Activated naive CD4-positive, alpha-beta T cell treated with anti-CD3 and anti-CD28 coated beads for 36 hours (primary cell): ENCODE measurements at regions not wholly inside any gene's neighbourhood (a gene's known extent, or its start where the extent isn't known, plus 50 kb on each side); places are given as distances from the start of the nearest gene placed in this dataset.

Source experiments
- CTCF ChIA-PET: fragments of 350-600 bp; sonication (Branson Sonifier 250); formaldehyde crosslinking; loops from one replicate; lab custom pipeline; 2021; ENCODE audit warnings: antibody characterized with exemption; lab: Charles Lee
- DNase-seq: peaks from one replicate; pipeline ENCODE4 v3.0.0-alpha.2; 2020
- H3K27ac Mint-ChIP-seq: one replicate; pipeline ENCODE4 v1.8.0; 2021; ENCODE audit warnings: mild to moderate bottlenecking, mixed read lengths
- H3K27me3 Mint-ChIP-seq: one replicate; pipeline ENCODE4 v1.8.0; 2021; ENCODE audit warnings: low read depth, mixed read lengths
- H3K36me3 Mint-ChIP-seq: one replicate; pipeline ENCODE4 v1.8.0; 2021; ENCODE audit warnings: low read depth, mixed read lengths
- H3K4me1 Mint-ChIP-seq: one replicate; pipeline ENCODE4 v1.8.0; 2021; ENCODE audit warnings: low read depth, mixed read lengths
- H3K4me3 Mint-ChIP-seq: one replicate; pipeline ENCODE4 v1.8.0; 2021; ENCODE audit warnings: mild to moderate bottlenecking, moderate library complexity, mixed read lengths
- H3K9me3 Mint-ChIP-seq: one replicate; pipeline ENCODE4 v1.8.0; 2021; ENCODE audit warnings: mixed read lengths
- intact Hi-C: fragments of 100-400 bp; cut with micrococcal nuclease; formaldehyde crosslinking; loops from one replicate; pipeline ENCODE4 v1.15.1; 2023

GRCh38 chr7:22569586-22570321 lies 69.8 kb upstream of the STEAP1B start:
- no peaks in the 10 kb centered on the region for H3K36me3 Mint-ChIP-seq
- DNase-seq = peak; percentile 49
- CTCF ChIA-PET = interaction anchor here (0.7 to 2.0 kb wide), 3 partner anchors 10 to 156 kb away, joined by 4 to 10 read pairs (median 4); partner anchors contain the start of gene IL6
- H3K4me1 Mint-ChIP-seq = peaks cover 21% of the 10 kb centered on the region
- H3K9me3 Mint-ChIP-seq = no peaks in the 10 kb centered on the region
- H3K27ac Mint-ChIP-seq = no peak overlapping the region
- H3K27me3 Mint-ChIP-seq = peaks cover 33% of the 10 kb centered on the region
- intact Hi-C loops = no loop called here
- no peak overlapping the region for H3K4me3 Mint-ChIP-seq

- intact Hi-C loops = no loop called here
- Mint-ChIP-seq H3K36me3 (no peaks in the 10 kb centered on the region), H3K4me3 (no peak overlapping the region), H3K27ac (no peak overlapping the region), H3K9me3 (no peaks in the 10 kb centered on the region), H3K27me3 (peaks cover 32% of the 10 kb centered on the region), H3K4me1 (peaks cover 45% of the 10 kb centered on the region)
- CTCF ChIA-PET = interaction anchor here (0.6 kb wide), 1 partner anchor 821 kb away, joined by 3 read pairs; no protein-coding TSS in a partner anchor
- no peak for DNase-seq
Measured at GRCh38 chr7:22566592-22566991, 66.6 kb upstream of the STEAP1B start.

- Mint-ChIP-seq H3K4me3 (no peak overlapping the region), H3K4me1 (peaks cover 45% of the 10 kb centered on the region), H3K36me3 (no peaks in the 10 kb centered on the region), H3K27ac (no peak overlapping the region), H3K27me3 (peaks cover 31% of the 10 kb centered on the region), H3K9me3 (no peaks in the 10 kb centered on the region)
- intact Hi-C loops = no loop called here
- CTCF ChIA-PET = interaction anchor here (0.6 to 9.4 kb wide), 2 partner anchors 159 to 820 kb away, joined by 3 to 331 read pairs; partner anchors contain the start of gene IL6
- no peak for DNase-seq
Measured at GRCh38 chr7:22566176-22566575, 66.2 kb upstream of the STEAP1B start.

- Mint-ChIP-seq H3K36me3 (no peaks in the 10 kb centered on the region), H3K4me1 (peaks cover 45% of the 10 kb centered on the region), H3K27ac (no peak overlapping the region), H3K4me3 (no peak overlapping the region), H3K9me3 (no peaks in the 10 kb centered on the region), H3K27me3 (peaks cover 29% of the 10 kb centered on the region)
- CTCF ChIA-PET = interaction anchor here (0.6 to 9.4 kb wide), 3 partner anchors 69 to 218 kb away, joined by 3 to 331 read pairs (median 91); partner anchors contain the start of gene IL6
- intact Hi-C loops = loop anchor here (2.0 kb wide), 1 partner anchor 21 kb away; no protein-coding TSS in a partner anchor
- DNase-seq = no peak
Measured at GRCh38 chr7:22565315-22565811, 65.4 kb upstream of the STEAP1B start.

GRCh38 chr7:22564511-22565045 lies 64.6 kb upstream of the STEAP1B start:
- CTCF ChIA-PET = interaction anchor here (0.6 to 9.4 kb wide), 6 partner anchors 9 to 219 kb away, joined by 3 to 331 read pairs (median 4); partner anchors contain the start of gene IL6
- Mint-ChIP-seq H3K4me3 (no peak overlapping the region), H3K27ac (peak overlapping the region; percentile 50), H3K9me3 (no peaks in the 10 kb centered on the region), H3K36me3 (no peaks in the 10 kb centered on the region), H3K27me3 (peaks cover 25% of the 10 kb centered on the region), H3K4me1 (peaks cover 42% of the 10 kb centered on the region)
- intact Hi-C loops = loop anchor here (1.0 to 5.0 kb wide), 5 partner anchors 22 to 450 kb away; partner anchors contain the start of gene HYCC1
- peak; percentile 15 for DNase-seq

- H3K27ac Mint-ChIP-seq = peak overlapping the region; percentile 31
- CTCF ChIA-PET = interaction anchor here (0.7 to 9.4 kb wide), 9 partner anchors 9 to 521 kb away, joined by 3 to 331 read pairs (median 4); partner anchors contain the start of gene IL6
- H3K4me3 Mint-ChIP-seq = peak overlapping the region; percentile 32
- no peaks in the 10 kb centered on the region for H3K36me3 Mint-ChIP-seq
- peaks cover 42% of the 10 kb centered on the region for H3K4me1 Mint-ChIP-seq
- peak; percentile 68 for DNase-seq
- peaks cover 24% of the 10 kb centered on the region for H3K27me3 Mint-ChIP-seq
- intact Hi-C loops = loop anchor here (1.0 to 5.0 kb wide), 7 partner anchors 23 to 451 kb away; partner anchors contain the start of gene HYCC1
- H3K9me3 Mint-ChIP-seq = no peaks in the 10 kb centered on the region
Measured at GRCh38 chr7:22563621-22564241, 63.7 kb upstream of the STEAP1B start.

GRCh38 chr7:22563032-22563501 lies 63.1 kb upstream of the STEAP1B start:
- H3K9me3 Mint-ChIP-seq = no peaks in the 10 kb centered on the region
- H3K27me3 Mint-ChIP-seq = peaks cover 17% of the 10 kb centered on the region
- H3K4me3 Mint-ChIP-seq = peak overlapping the region; percentile 7
- intact Hi-C loops = loop anchor here (1.0 to 5.0 kb wide), 3 partner anchors 77 to 291 kb away; no protein-coding TSS in a partner anchor
- no peak overlapping the region for H3K27ac Mint-ChIP-seq
- CTCF ChIA-PET = interaction anchor here (1.1 to 9.4 kb wide), 7 partner anchors 25 to 221 kb away, joined by 3 to 331 read pairs (median 4); partner anchors contain the start of gene IL6
- H3K36me3 Mint-ChIP-seq = no peaks in the 10 kb centered on the region
- H3K4me1 Mint-ChIP-seq = peaks cover 42% of the 10 kb centered on the region
- DNase-seq = peak; percentile 38

GRCh38 chr7:22561895-22562593 lies 62.1 kb upstream of the STEAP1B start:
- no peak overlapping the region for H3K4me3 Mint-ChIP-seq
- H3K27me3 Mint-ChIP-seq = peaks cover 12% of the 10 kb centered on the region
- no peak overlapping the region for H3K27ac Mint-ChIP-seq

GRCh38 chr7:22561321-22561811 lies 61.4 kb upstream of the STEAP1B start:
- Mint-ChIP-seq H3K27me3 (peaks cover 12% of the 10 kb centered on the region), H3K4me3 (no peak overlapping the region), H3K9me3 (no peaks in the 10 kb centered on the region), H3K36me3 (no peaks in the 10 kb centered on the region), H3K4me1 (peaks cover 42% of the 10 kb centered on the region), H3K27ac (no peak overlapping the region)
- CTCF ChIA-PET = interaction anchor here (0.7 to 9.4 kb wide), 17 partner anchors 10 to 496 kb away, joined by 3 to 331 read pairs (median 4); partner anchors contain the start of genes IL6 and TOMM7
- intact Hi-C loops = loop anchor here (5.0 kb wide), 1 partner anchor 116 kb away; no protein-coding TSS in a partner anchor
- no peak for DNase-seq

More at GRCh38 chr7:22561895-22562593, 62.1 kb upstream of the STEAP1B start:
- Mint-ChIP-seq H3K36me3 (no peaks in the 10 kb centered on the region), H3K9me3 (no peaks in the 10 kb centered on the region), H3K4me1 (peaks cover 42% of the 10 kb centered on the region)
- CTCF ChIA-PET = interaction anchor here (1.2 to 9.4 kb wide), 10 partner anchors 9 to 493 kb away, joined by 3 to 331 read pairs (median 4); partner anchors contain the start of gene IL6
- DNase-seq = peak; percentile 27
- intact Hi-C loops = loop anchor here (5.0 kb wide), 1 partner anchor 115 kb away; no protein-coding TSS in a partner anchor

- CTCF ChIA-PET = interaction anchor here (0.5 to 9.4 kb wide), 35 partner anchors 9 to 985 kb away, joined by 3 to 331 read pairs (median 4); partner anchors contain the start of gene IL6
- Mint-ChIP-seq H3K27ac (no peak overlapping the region), H3K9me3 (no peaks in the 10 kb centered on the region), H3K36me3 (no peaks in the 10 kb centered on the region), H3K4me1 (peaks cover 28% of the 10 kb centered on the region), H3K4me3 (no peak overlapping the region), H3K27me3 (peaks cover 7% of the 10 kb centered on the region)
- intact Hi-C loops = loop anchor here (1.0 to 5.0 kb wide), 7 partner anchors 38 to 495 kb away; partner anchors contain the start of gene TOMM7
- peak; percentile 81 for DNase-seq
Measured at GRCh38 chr7:22559829-22560489, 60.0 kb upstream of the STEAP1B start.
